NCI-H2107 treated with DMSO at 0.1 percent for 48 hours (cell line): ENCODE measurements at regions not wholly inside any gene's neighbourhood (a gene's known extent, or its start where the extent isn't known, plus 50 kb on each side); places are given as distances from the start of the nearest gene placed in this dataset.

Source experiments
- DNase-seq: peaks from one replicate; lab custom pipeline; 2025; ENCODE audit not compliant: unreplicated experiment; lab: John Stamatoyannopoulos, UW

DNA sequence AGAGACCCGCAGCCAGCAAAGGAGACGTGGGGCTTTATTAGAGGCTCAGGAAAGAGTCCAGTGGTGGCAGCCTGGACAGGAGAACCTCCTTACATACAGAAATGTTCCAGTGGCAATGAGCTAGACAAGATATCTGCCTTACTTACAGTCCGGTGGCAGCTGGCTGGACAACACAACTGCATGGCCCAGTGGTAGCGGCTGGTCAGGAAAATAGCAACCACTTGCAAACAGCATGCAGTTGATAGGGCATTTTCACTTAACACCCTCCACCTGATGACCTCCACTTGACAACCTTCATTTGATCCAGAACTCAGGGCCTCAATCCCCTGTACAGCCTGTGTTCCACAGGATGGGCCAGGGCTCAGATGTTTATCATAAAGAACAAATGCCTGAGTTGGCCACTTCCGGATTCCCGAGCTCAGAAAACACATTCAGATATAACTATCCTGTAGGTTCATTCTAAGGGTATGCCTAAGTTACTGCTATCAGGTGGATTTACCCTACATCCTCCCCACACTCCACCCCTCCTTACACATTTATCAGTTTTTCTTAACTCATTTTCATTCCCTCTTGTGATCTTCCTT, 63.3 kb upstream of the ITPRID2 start:
- DNase-seq = no peak

- no peak for DNase-seq
Measured at GRCh38 chr2:181829230-181829629, 62.3 kb upstream of the ITPRID2 start.

GRCh38 chr2:181832015-181832414, 59.5 kb upstream of the ITPRID2 start:
- DNase-seq = no peak

GRCh38 chr2:181836583-181836982, 54.9 kb upstream of the ITPRID2 start:
- no peak for DNase-seq

- DNase-seq = no peak
Measured at GRCh38 chr2:181837563-181837962, 54.0 kb upstream of the ITPRID2 start.

DNA sequence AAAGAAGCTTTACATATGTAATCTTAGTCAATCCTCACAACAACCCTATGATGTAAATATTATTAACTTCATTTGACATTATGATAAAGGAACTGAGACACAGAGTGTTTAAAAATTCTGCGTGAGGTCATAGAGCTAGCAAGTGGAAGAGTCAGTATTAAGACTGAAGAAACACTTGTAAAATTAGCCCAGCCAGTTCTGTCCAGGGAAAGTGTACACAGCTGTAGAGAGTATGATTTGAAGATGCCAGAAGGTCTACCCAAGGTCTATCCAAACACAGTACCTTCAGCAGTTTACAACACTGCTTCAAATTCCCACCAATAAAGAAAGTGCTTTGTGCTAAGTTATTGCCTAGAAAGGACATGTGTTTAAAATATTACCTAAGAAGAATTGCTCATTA, 51.7 kb upstream of the ITPRID2 start:
- no peak for DNase-seq

GRCh38 chr2:181841079-181841478, 50.5 kb upstream of the ITPRID2 start:
- no peak for DNase-seq
